HepG2 (cell line): ENCODE measurements at regions not wholly inside any gene's neighbourhood (a gene's known extent, or its start where the extent isn't known, plus 50 kb on each side); places are given as distances from the start of the nearest gene placed in this dataset.

Experiments
- BCL6 ChIP-seq: IDR thresholded peaks from 2 replicates; pipeline ENCODE4 v1.6.1; 2016; ENCODE audit warnings: missing genetic modification reagents, missing compliant biosample characterization
- BORCS8-MEF2B ChIP-seq: sonication (generic); formaldehyde crosslinking; IDR thresholded peaks from 2 replicates; pipeline ENCODE4 v1.8.0; 2022; ENCODE audit warnings: mild to moderate bottlenecking, missing genetic modification reagents
- CCAR2 ChIP-seq: fragments of 200-400 bp; formaldehyde crosslinking; optimal IDR thresholded peaks from 2 replicates; pipeline ENCODE3; 2018; ENCODE audit warnings: low read depth, mild to moderate bottlenecking, low read length, moderate library complexity
- CCDC6 ChIP-seq: sonication (generic); formaldehyde crosslinking; IDR thresholded peaks from 2 replicates; pipeline ENCODE4 v1.8.1; 2022; ENCODE audit warnings: mild to moderate bottlenecking, missing genetic modification reagents, moderate library complexity
- CREB1 ChIP-seq, 2 experiments: fragments of 450-650 bp in 1 of 2; IDR thresholded peaks; 2 replicates each; pipeline ENCODE4 v1.6.1; 2016 to 2017; ENCODE audit warnings: control low read depth in 1 of 2, mild to moderate bottlenecking in 1 of 2, missing compliant biosample characterization in 1 of 2, missing genetic modification characterization in 1 of 2
- E2F1 ChIP-seq: sonication (generic); formaldehyde crosslinking; IDR thresholded peaks from 2 replicates; pipeline ENCODE4 v1.5.0; 2020; ENCODE audit warnings: missing genetic modification reagents
- GABPA ChIP-seq, 2 experiments: IDR thresholded peaks; 2 replicates each; pipeline ENCODE4 v1.6.1; 2011 to 2016; ENCODE audit warnings: low read depth in 2 of 2, low read length in 1 of 2, missing biosample characterization in 1 of 2, missing genetic modification characterization in 1 of 2
- HDAC2 ChIP-seq: sonication (generic); formaldehyde crosslinking; IDR thresholded peaks from 2 replicates; pipeline ENCODE4 v1.4.0; 2020; ENCODE audit warnings: missing genetic modification reagents
- IRF2 ChIP-seq: IDR thresholded peaks from 2 replicates; pipeline ENCODE4 v1.6.1; 2018; ENCODE audit warnings: missing genetic modification reagents, missing compliant biosample characterization
- KDM1A ChIP-seq: IDR thresholded peaks from 2 replicates; pipeline ENCODE4 v1.6.1; 2016; ENCODE audit warnings: missing compliant biosample characterization
- LCORL ChIP-seq, 2 experiments: fragments of 450-650 bp in 1 of 2; sonication (generic) in 1 of 2; formaldehyde crosslinking in 1 of 2; IDR thresholded peaks; 2 replicates each; pipeline versions ENCODE4 v1.5.0 to v1.6.1; 2017 to 2020; ENCODE audit warnings: antibody characterized with exemption in 1 of 2, missing genetic modification reagents in 1 of 2
- MEIS1 ChIP-seq: sonication (generic); formaldehyde crosslinking; IDR thresholded peaks from 2 replicates; pipeline ENCODE4 v1.9.0; 2021; ENCODE audit warnings: mild to moderate bottlenecking, missing genetic modification reagents, moderate library complexity, borderline replicate concordance
- MIER2 ChIP-seq: IDR thresholded peaks from 2 replicates; pipeline ENCODE4 v1.6.1; 2016; ENCODE audit warnings: missing biosample characterization, missing genetic modification reagents
- PPARG ChIP-seq: conservative IDR thresholded peaks from 2 replicates; pipeline ENCODE4 v1.6.1; 2016; ENCODE audit warnings: missing biosample characterization, missing genetic modification reagents
- PTBP1 ChIP-seq: fragments of 200-400 bp; formaldehyde crosslinking; IDR thresholded peaks from 2 replicates; pipeline ENCODE4 v1.6.1; 2018; ENCODE audit warnings: low read length, low read depth; ENCODE audit not compliant: poor library complexity, severe bottlenecking
- SALL1 ChIP-seq: sonication (generic); formaldehyde crosslinking; IDR thresholded peaks from 2 replicates; pipeline ENCODE4 v1.8.0; 2022; ENCODE audit warnings: mild to moderate bottlenecking, missing genetic modification reagents
- SIX4 ChIP-seq: sonication (generic); formaldehyde crosslinking; IDR thresholded peaks from 2 replicates; pipeline ENCODE4 v1.4.0; 2020; ENCODE audit warnings: missing genetic modification reagents
- SOX13 ChIP-seq, 3 experiments: fragments of 450-650 bp in 1 of 3; sonication (generic) in 1 of 3; formaldehyde crosslinking in 1 of 3; IDR thresholded peaks in 2 of 3; conservative IDR thresholded peaks in 1 of 3; 2 replicates each; pipeline versions ENCODE4 v1.5.0 to v1.6.1; 2016 to 2020; ENCODE audit warnings: antibody characterized with exemption in 1 of 3, mild to moderate bottlenecking in 1 of 3, missing compliant biosample characterization in 1 of 3, missing genetic modification reagents in 1 of 3, moderate library complexity in 1 of 3
- SOX6 ChIP-seq, 2 experiments: fragments of 450-650 bp in 1 of 2; sonication (generic) in 1 of 2; formaldehyde crosslinking in 1 of 2; IDR thresholded peaks; 2 replicates each; pipeline versions ENCODE4 v1.4.0 to v1.6.1; 2017 to 2020; ENCODE audit warnings: antibody characterized with exemption in 1 of 2, mild to moderate bottlenecking in 1 of 2, missing genetic modification reagents in 1 of 2
- STAG1 ChIP-seq: sonication (generic); formaldehyde crosslinking; IDR thresholded peaks from 2 replicates; pipeline ENCODE4 v1.4.0; 2020; ENCODE audit warnings: missing genetic modification reagents
- SUZ12 ChIP-seq: fragments of 150-350 bp; IDR thresholded peaks from 2 replicates; pipeline ENCODE4 v1.6.1; 2014; ENCODE audit warnings: low read depth, low read length
- TOE1 ChIP-seq: sonication (generic); formaldehyde crosslinking; IDR thresholded peaks from 2 replicates; pipeline ENCODE4 v1.4.0; 2020; ENCODE audit warnings: mild to moderate bottlenecking, missing genetic modification reagents
- ZNF101 ChIP-seq: sonication (generic); formaldehyde crosslinking; IDR thresholded peaks from 2 replicates; pipeline ENCODE4 v1.4.0; 2020; ENCODE audit warnings: mild to moderate bottlenecking, low read depth, missing genetic modification reagents, borderline replicate concordance
- ZNF230 ChIP-seq: sonication (generic); formaldehyde crosslinking; IDR thresholded peaks from 2 replicates; pipeline ENCODE4 v1.4.0; 2020; ENCODE audit warnings: mild to moderate bottlenecking, missing genetic modification reagents
- ZNF24 ChIP-seq: fragments of 450-650 bp; IDR thresholded peaks from 2 replicates; pipeline ENCODE4 v1.6.1; 2017; ENCODE audit warnings: antibody characterized with exemption, mild to moderate bottlenecking
- ZNF546 ChIP-seq: sonication (generic); formaldehyde crosslinking; conservative IDR thresholded peaks from 2 replicates; pipeline ENCODE4 v1.8.1; 2023; ENCODE audit warnings: mild to moderate bottlenecking, missing genetic modification reagents
- ZNF615 ChIP-seq: sonication (generic); formaldehyde crosslinking; IDR thresholded peaks from 2 replicates; pipeline ENCODE4 v1.5.0; 2020; ENCODE audit warnings: mild to moderate bottlenecking, missing genetic modification reagents, borderline replicate concordance
- ZNF678 ChIP-seq: sonication (generic); formaldehyde crosslinking; IDR thresholded peaks from 2 replicates; pipeline ENCODE4 v1.4.0; 2020; ENCODE audit warnings: mild to moderate bottlenecking, missing genetic modification reagents
- TF ChIP-seq, protein P1 (sequence below): sonication (generic); formaldehyde crosslinking; IDR thresholded peaks from 2 replicates; pipeline ENCODE4 v1.5.0; 2020; ENCODE audit warnings: missing genetic modification reagents

DNA sequence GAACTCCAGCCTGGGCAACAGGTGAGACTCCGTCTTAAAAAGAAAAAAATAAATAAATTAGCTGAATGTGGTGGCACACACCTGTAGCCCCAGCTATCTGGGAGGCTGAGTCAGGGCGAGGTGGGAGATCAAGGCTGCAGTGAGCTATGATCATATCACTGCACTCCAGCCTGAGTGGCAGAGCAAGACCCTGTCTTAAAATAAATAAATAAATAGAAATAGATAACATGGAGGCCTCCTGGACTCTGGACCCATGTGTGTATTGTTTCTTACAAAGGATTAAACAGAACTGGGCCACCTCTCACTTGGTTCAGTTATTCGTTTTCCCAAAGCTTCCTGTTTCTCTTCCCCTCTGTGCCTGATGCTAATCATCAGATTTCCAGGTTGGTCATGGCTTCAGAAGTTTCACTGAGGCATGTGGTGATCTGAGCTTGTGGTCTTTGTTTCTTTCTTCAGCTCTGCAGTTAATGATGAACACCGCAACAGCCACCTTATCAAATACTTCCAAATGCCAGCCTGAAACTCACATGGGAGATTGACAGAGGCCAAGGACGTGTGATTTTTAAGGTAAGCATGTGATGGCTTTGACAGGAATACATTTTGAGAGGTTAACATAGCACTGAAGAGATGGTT lies 83.3 kb upstream of the MAP4K4 start (continued):
- peak; percentile 62 for TF ChIP-seq SALL1 (CRISPR knock-in tag)
- peak; percentile 41; the same call in 1 of the 2 replicates for TF ChIP-seq CCDC6 (CRISPR knock-in tag)
- no peak for TF ChIP-seq SUZ12
- TF ChIP-seq CREB1 (IDR thresholded peaks at IDR 0.05): no peak
- peak; percentile 49; the same call in 1 of the 2 replicates for TF ChIP-seq CREB1 (CRISPR knock-in tag; IDR thresholded peaks at IDR 0.05)
- no peak for TF ChIP-seq ZNF546
- TF ChIP-seq, protein P1, sequence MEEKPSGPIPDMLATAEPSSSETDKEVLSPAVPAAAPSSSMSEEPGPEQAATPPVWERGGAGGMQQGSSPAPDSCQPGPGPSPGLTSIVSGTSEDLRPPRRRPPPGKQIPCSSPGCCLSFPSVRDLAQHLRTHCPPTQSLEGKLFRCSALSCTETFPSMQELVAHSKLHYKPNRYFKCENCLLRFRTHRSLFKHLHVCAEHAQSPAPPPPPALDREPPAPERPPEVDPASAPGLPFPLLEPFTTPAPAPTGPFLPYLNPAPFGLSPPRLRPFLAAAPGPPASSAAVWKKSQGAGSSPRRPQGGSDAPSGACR (CRISPR knock-in tag): no peak
- TF ChIP-seq ZNF615 (CRISPR knock-in tag): no peak
- no peak for TF ChIP-seq E2F1 (CRISPR knock-in tag)
- peak; percentile 67; the same call in 1 of the 2 replicates for TF ChIP-seq SOX13 (IDR thresholded peaks at IDR 0.05)
- TF ChIP-seq SOX13 (CRISPR knock-in tag; conservative IDR thresholded peaks at IDR 0.05 in 1 of 2, IDR thresholded peaks at IDR 0.05 in 1 of 2): peak in 1 of 2 experiments; percentile 88; a peak in 2 of 4 replicates
- TF ChIP-seq SIX4: no peak
- TF ChIP-seq PTBP1: no peak
- 0 out of 2 replicates have a peak, but pooled peaks have one; percentile 26 for TF ChIP-seq TOE1 (CRISPR knock-in tag)
- TF ChIP-seq PPARG (CRISPR knock-in tag): peak; percentile 60; the same call in 1 of the 2 replicates
- no peak for TF ChIP-seq LCORL (IDR thresholded peaks at IDR 0.05)
- peak; percentile 51; the same call in 1 of the 2 replicates for TF ChIP-seq LCORL (CRISPR knock-in tag; IDR thresholded peaks at IDR 0.05)
- 0 out of 2 replicates have a peak, but pooled peaks have one; percentile 26 for TF ChIP-seq BCL6
- peak; percentile 60 for TF ChIP-seq IRF2 (CRISPR knock-in tag)
- TF ChIP-seq SOX6 (IDR thresholded peaks at IDR 0.05): no peak
- TF ChIP-seq SOX6 (CRISPR knock-in tag; IDR thresholded peaks at IDR 0.05): peak; percentile 92
- no peak for TF ChIP-seq MIER2 (CRISPR knock-in tag)
- 0 out of 2 replicates have a peak, but pooled peaks have one; percentile 65 for TF ChIP-seq ZNF230 (CRISPR knock-in tag)
- TF ChIP-seq KDM1A (CRISPR knock-in tag): peak; percentile 92
- TF ChIP-seq HDAC2 (CRISPR knock-in tag): peak; percentile 23
- peak; percentile 23; the same call in 1 of the 2 replicates for TF ChIP-seq STAG1 (CRISPR knock-in tag)
- TF ChIP-seq MEIS1: 0 out of 2 replicates have a peak, but pooled peaks have one; percentile 62
- no peak for TF ChIP-seq CCAR2
- no peak for TF ChIP-seq ZNF678 (CRISPR knock-in tag)
- 0 out of 2 replicates have a peak, but pooled peaks have one; percentile 17 for TF ChIP-seq BORCS8-MEF2B (CRISPR knock-in tag)
- TF ChIP-seq GABPA (IDR thresholded peaks at IDR 0.05; ENCODE audit: low read depth, low read length): no peak
- TF ChIP-seq GABPA (CRISPR knock-in tag; IDR thresholded peaks at IDR 0.05; ENCODE audit: low read depth): 0 out of 2 replicates have a peak, but pooled peaks have one; percentile 32
- no peak for TF ChIP-seq ZNF101 (CRISPR knock-in tag)
- TF ChIP-seq ZNF24: peak; percentile 53; the same call in 1 of the 2 replicates
